H1 (cell line): ENCODE measurements at regions not wholly inside any gene's neighbourhood (a gene's known extent, or its start where the extent isn't known, plus 50 kb on each side); places are given as distances from the start of the nearest gene placed in this dataset.

ENCODE experiments used
- CTCF ChIA-PET: fragments of 300-600 bp; sonication (Branson Sonifier 250); formaldehyde crosslinking; loops from one replicate; lab custom pipeline; 2021; ENCODE audit not compliant: partially characterized antibody; lab: Charles Lee
- POLR2A ChIA-PET: fragments of 300-600 bp; sonication (Branson Sonifier 250); formaldehyde crosslinking; loops from one replicate; lab custom pipeline; 2021; ENCODE audit warnings: inconsistent platforms; ENCODE audit not compliant: partially characterized antibody; lab: Charles Lee
- DNase-seq, 2 experiments: peaks; one replicate each; pipeline versions ENCODE4 v3.0.0 to v3.0.0-alpha.2; 2010 to 2022; ENCODE audit warnings: low spot score in 2 of 2, low read depth in 1 of 2, mixed read lengths in 1 of 2
- FAIRE-seq: peaks from 2 replicates; lab custom pipeline; 2011; peaks lifted over from hg19 to GRCh38; lab: Jason Lieb, UNC
- H2AFZ ChIP-seq: 2 replicates; pipeline ENCODE4 v1.8.1; 2012; ENCODE audit warnings: low read length, inconsistent platforms
- H2AK5ac ChIP-seq: 2 replicates; pipeline ENCODE4 v1.6.1; 2013; ENCODE audit warnings: low read depth, low read length
- H2BK120ac ChIP-seq: replicated peaks from 2 replicates; pipeline ENCODE3; 2013; ENCODE audit warnings: low read depth, low read length, inconsistent platforms
- H2BK12ac ChIP-seq: 2 replicates; pipeline ENCODE4 v1.6.1; 2013; ENCODE audit warnings: low read depth, low read length
- H2BK15ac ChIP-seq: 2 replicates; pipeline ENCODE4 v1.6.1; 2013; ENCODE audit warnings: low read length
- H2BK20ac ChIP-seq: 2 replicates; pipeline ENCODE4 v1.6.1; 2013; ENCODE audit warnings: low read length
- H2BK5ac ChIP-seq: 2 replicates; pipeline ENCODE4 v1.6.1; 2013; ENCODE audit warnings: low read depth, low read length
- H3K14ac ChIP-seq: 2 replicates; pipeline ENCODE4 v1.6.1; 2013; ENCODE audit warnings: inconsistent platforms; ENCODE audit not compliant: insufficient read length
- H3K18ac ChIP-seq: 2 replicates; pipeline ENCODE4 v1.6.1; 2013; ENCODE audit warnings: low read length; ENCODE audit errors: extremely low read depth
- H3K23ac ChIP-seq: 2 replicates; pipeline ENCODE4 v1.6.1; 2013; ENCODE audit warnings: inconsistent platforms; ENCODE audit not compliant: insufficient read length
- H3K23me2 ChIP-seq: 2 replicates; pipeline ENCODE4 v1.6.1; 2013; ENCODE audit warnings: low read depth, low read length
- H3K27ac ChIP-seq: 2 replicates; pipeline ENCODE4 v1.6.1; 2011; ENCODE audit warnings: low read depth, low read length, inconsistent platforms
- H3K27me3 ChIP-seq, 4 experiments: replicated peaks in 1 of 4; 1 replicate in 1 of 4; 2 replicates in 3 of 4; pipeline versions ENCODE4 v1.6.1 to v1.8.1; 2011 to 2013; ENCODE audit warnings: low read length in 3 of 4, mild to moderate bottlenecking in 3 of 4, inconsistent platforms in 2 of 4, mixed read lengths in 2 of 4, moderate library complexity in 1 of 4; ENCODE audit not compliant: control insufficient read depth in 3 of 4, insufficient read depth in 3 of 4; ENCODE audit errors: extremely low read depth in 1 of 4
- H3K36me3 ChIP-seq, 4 experiments: 2 replicates each; pipeline versions ENCODE4 v1.6.1 to v1.8.1; 2011 to 2013; ENCODE audit warnings: mild to moderate bottlenecking in 4 of 4, low read length in 3 of 4, moderate library complexity in 2 of 4, control low read depth in 1 of 4, inconsistent platforms in 1 of 4; ENCODE audit not compliant: insufficient read depth in 4 of 4, control insufficient read depth in 2 of 4
- H3K4ac ChIP-seq: replicated peaks from 2 replicates; pipeline ENCODE3; 2013; ENCODE audit warnings: low read length, low read depth, mixed read lengths, inconsistent platforms; ENCODE audit not compliant: insufficient read length
- H3K4me1 ChIP-seq, 4 experiments: replicated peaks in 1 of 4; 1 replicate in 1 of 4; 2 replicates in 3 of 4; pipeline versions ENCODE4 v1.6.1 to v1.8.1; 2011 to 2013; ENCODE audit warnings: low read length in 3 of 4, inconsistent platforms in 2 of 4, mixed read lengths in 1 of 4; ENCODE audit not compliant: insufficient read depth in 4 of 4, control insufficient read depth in 3 of 4
- H3K4me2 ChIP-seq, 2 experiments: 2 replicates each; pipeline versions ENCODE4 v1.6.1 to v1.8.1; 2011 to 2013; ENCODE audit warnings: low read depth in 2 of 2, low read length in 2 of 2, control low read depth in 1 of 2, inconsistent platforms in 1 of 2, mild to moderate bottlenecking in 1 of 2; ENCODE audit not compliant: insufficient read depth in 1 of 2
- H3K4me3 ChIP-seq, 4 experiments: fragments of 200-600, 300-600 bp in 1 of 4; sonication (generic), shearing (Covaris generic), sonication (Bioruptor Twin) in 1 of 4; 2 replicates each; pipeline versions ENCODE4 v1.5.1 to v1.8.1; 2011 to 2016; ENCODE audit warnings: low read length in 4 of 4, low read depth in 3 of 4, control low read depth in 2 of 4, inconsistent platforms in 2 of 4, mild to moderate bottlenecking in 2 of 4, mixed read lengths in 1 of 4, moderate library complexity in 1 of 4; ENCODE audit not compliant: insufficient read depth in 2 of 4; ENCODE audit errors: extremely low read depth in 1 of 4
- H3K56ac ChIP-seq: replicated peaks from 2 replicates; pipeline ENCODE3; 2013; ENCODE audit warnings: low read depth, mild to moderate bottlenecking, mixed read lengths, low read length, inconsistent platforms; ENCODE audit not compliant: insufficient read length
- H3K79me1 ChIP-seq: 2 replicates; pipeline ENCODE4 v1.6.1; 2013; ENCODE audit warnings: low read depth, low read length, control low read depth
- H3K79me2 ChIP-seq, 2 experiments: 2 replicates each; pipeline versions ENCODE4 v1.6.1 to v1.8.1; 2012 to 2013; ENCODE audit warnings: low read length in 2 of 2, mild to moderate bottlenecking in 2 of 2, inconsistent platforms in 1 of 2; ENCODE audit not compliant: insufficient read depth in 2 of 2, control insufficient read depth in 1 of 2
- H3K9ac ChIP-seq, 4 experiments: replicated peaks in 1 of 4; 1 replicate in 1 of 4; 2 replicates in 3 of 4; pipeline versions ENCODE4 v1.6.1 to v1.8.1; 2011 to 2013; ENCODE audit warnings: low read depth in 3 of 4, low read length in 3 of 4, control low read depth in 2 of 4, mild to moderate bottlenecking in 2 of 4, moderate library complexity in 2 of 4, inconsistent platforms in 1 of 4; ENCODE audit errors: extremely low read depth in 1 of 4
- H3K9me3 ChIP-seq, 2 experiments: 2 replicates each; pipeline versions ENCODE4 v1.6.1 to v1.8.1; 2012 to 2013; ENCODE audit warnings: mild to moderate bottlenecking in 2 of 2, moderate library complexity in 2 of 2, control low read depth in 1 of 2, inconsistent platforms in 1 of 2, low read depth in 1 of 2, low read length in 1 of 2, mixed read lengths in 1 of 2; ENCODE audit not compliant: insufficient read depth in 2 of 2
- H4K20me1 ChIP-seq, 2 experiments: replicated peaks in 1 of 2; 2 replicates each; pipeline versions ENCODE3 to v1.8.1; 2011 to 2013; ENCODE audit warnings: inconsistent platforms in 2 of 2, low read length in 2 of 2, mild to moderate bottlenecking in 1 of 2; ENCODE audit not compliant: insufficient read depth in 2 of 2, control insufficient read depth in 1 of 2
- H4K5ac ChIP-seq: 2 replicates; pipeline ENCODE4 v1.6.1; 2013; ENCODE audit warnings: low read length, low read depth, mixed read lengths, inconsistent platforms; ENCODE audit not compliant: insufficient read length
- H4K8ac ChIP-seq: 2 replicates; pipeline ENCODE4 v1.8.0; 2013; ENCODE audit warnings: mild to moderate bottlenecking, moderate library complexity, low read length, inconsistent platforms; ENCODE audit not compliant: insufficient read depth; ENCODE audit errors: extremely low read depth
- H4K91ac ChIP-seq: replicated peaks from 2 replicates; pipeline ENCODE3; 2013; ENCODE audit warnings: low read length, mixed read lengths, inconsistent platforms; ENCODE audit not compliant: insufficient read length
- GABPA ChIP-seq: IDR thresholded peaks from 2 replicates; pipeline ENCODE4 v1.6.1; 2011; ENCODE audit warnings: mild to moderate bottlenecking, low read length, moderate library complexity, borderline replicate concordance; ENCODE audit not compliant: insufficient read depth
- GTF2F1 ChIP-seq: IDR thresholded peaks from 2 replicates; pipeline ENCODE4 v1.6.1; 2012; ENCODE audit warnings: low read depth, low read length, improper control_type of control experiment, borderline replicate concordance
- RAD21 ChIP-seq, 2 experiments: IDR thresholded peaks in 1 of 2; conservative IDR thresholded peaks in 1 of 2; 2 replicates each; pipeline ENCODE4 v1.6.1; 2011; ENCODE audit warnings: low read depth in 2 of 2, low read length in 2 of 2, improper control_type of control experiment in 1 of 2, inconsistent platforms in 1 of 2, mild to moderate bottlenecking in 1 of 2, moderate library complexity in 1 of 2
- RBBP5 ChIP-seq: IDR thresholded peaks from 2 replicates; pipeline ENCODE4 v1.7.1; 2012; ENCODE audit warnings: low read depth, mild to moderate bottlenecking, inconsistent platforms, low read length, moderate library complexity, borderline replicate concordance
- RNF2 ChIP-seq: fragments of 200-900, 300-1000 bp; sonication (generic); IDR thresholded peaks from 2 replicates; pipeline ENCODE4 v1.7.1; 2016; ENCODE audit warnings: borderline replicate concordance, low read depth, mild to moderate bottlenecking, antibody characterized with exemption, low read length; ENCODE audit not compliant: poor library complexity, severe bottlenecking; ENCODE audit errors: missing control alignments
- RXRA ChIP-seq: IDR thresholded peaks from 2 replicates; pipeline ENCODE4 v1.6.1; 2011; ENCODE audit warnings: low read depth, mild to moderate bottlenecking, low read length, moderate library complexity; ENCODE audit not compliant: insufficient read depth
- SAP30 ChIP-seq: fragments of 300-600 bp; sonication (generic); IDR thresholded peaks from 2 replicates; pipeline ENCODE4 v1.7.1; 2012; ENCODE audit warnings: low read length, moderate library complexity, mild to moderate bottlenecking, inconsistent platforms; ENCODE audit not compliant: insufficient read depth, insufficient replicate concordance
- SIX5 ChIP-seq: IDR thresholded peaks from 2 replicates; pipeline ENCODE4 v1.6.1; 2011; ENCODE audit warnings: mild to moderate bottlenecking, low read depth, low read length
- YY1 ChIP-seq: IDR thresholded peaks from 2 replicates; pipeline ENCODE4 v1.6.1; 2011; ENCODE audit warnings: low read depth, mild to moderate bottlenecking, low read length
- ZNF274 ChIP-seq: IDR thresholded peaks from 2 replicates; pipeline ENCODE4 v1.7.0; 2012; ENCODE audit warnings: low read length, borderline replicate concordance; ENCODE audit errors: extremely low read depth
- WGBS, 2 experiments: shearing (Covaris generic) in 1 of 2; methylation state at CpG; one replicate each; pipeline versions ENCODE4 v1.1.6 to v1.1.7; 2013 to 2015; ENCODE audit warnings: low lambda C conversion rate in 2 of 2, mixed read lengths in 2 of 2, inconsistent platforms in 1 of 2, low coverage in 1 of 2, missing lambda C conversion rate in 1 of 2; ENCODE audit not compliant: insufficient replicate concordance in 2 of 2, insufficient coverage in 1 of 2, insufficient read length in 1 of 2; ENCODE audit errors: extremely low coverage in 1 of 2, missing lambda C conversion rate in 1 of 2; 5-methylcytosine and 5-hydroxymethylcytosine counted together

DNA sequence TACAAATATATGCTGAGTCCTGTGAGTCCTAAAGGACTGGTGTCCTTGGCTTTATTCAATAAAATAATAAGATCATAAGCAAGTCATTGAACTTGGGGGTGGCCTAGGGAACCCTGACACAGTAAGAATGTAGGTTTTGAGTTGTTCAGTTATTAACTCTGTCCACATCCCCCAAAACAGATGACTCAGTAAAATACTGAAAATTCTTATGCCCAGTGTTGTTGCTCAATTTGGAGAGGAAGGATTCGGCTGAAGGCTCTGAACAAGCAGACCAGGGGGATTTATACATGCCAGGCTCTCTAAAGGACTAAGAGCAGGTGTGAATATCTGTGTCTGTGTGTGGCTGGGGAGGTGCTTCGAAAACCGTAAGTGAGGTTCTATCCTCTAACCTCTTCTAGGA, 173.7 kb downstream of the RMI1 start:
- FAIRE-seq (no peak), DNase-seq (no peak)
- peaks cover 0 to 6% (median 2%) of the 10 kb centered on the region in 4 experiments; a peak in 5 of 7 replicates for H3K4me1 ChIP-seq
- TF ChIP-seq GABPA (no peak), SIX5 (no peak), SAP30 (no peak), GTF2F1 (no peak), ZNF274 (no peak), YY1 (no peak), RAD21 (IDR thresholded peaks at IDR 0.05 in 1 of 2, conservative IDR thresholded peaks at IDR 0.05 in 1 of 2; ENCODE audit: low read depth in 2 of 2, low read length in 2 of 2) (no peak), RXRA (no peak), RNF2 (no peak), RBBP5 (no peak)
- 95% methylated on average over 3 of the region's 3 CpGs; no CpG with 5 or more reads in 1 of the 2 experiments for WGBS, 2 experiments
- POLR2A ChIA-PET = interaction anchor here (1.2 kb wide), 1 partner anchor 174 kb away, joined by 4 read pairs; the partner anchor contains the start of gene HNRNPK
- H2BK12ac ChIP-seq = no peak overlapping the region
- H3K79me2 ChIP-seq = no peaks in the 10 kb centered on the region
- no peak overlapping the region for H4K8ac ChIP-seq
- H3K23ac ChIP-seq = no peak overlapping the region
- H3K23me2 ChIP-seq = no peaks in the 10 kb centered on the region
- H2AFZ ChIP-seq = no peak overlapping the region
- no peaks in the 10 kb centered on the region for H3K79me1 ChIP-seq
- H3K18ac ChIP-seq = no peak overlapping the region
- H3K4me3 ChIP-seq = no peak overlapping the region
- no peak overlapping the region for H3K27ac ChIP-seq
- no peaks in the 10 kb centered on the region for H3K9me3 ChIP-seq
- H2BK20ac ChIP-seq = no peak overlapping the region
- no peaks in the 10 kb centered on the region for H3K36me3 ChIP-seq
- CTCF ChIA-PET = interaction anchor here (1.1 to 2.0 kb wide), 2 partner anchors 19 to 217 kb away, joined by 4 to 7 read pairs; no protein-coding TSS in a partner anchor
- no peak overlapping the region for H3K14ac ChIP-seq
- no peak overlapping the region for H3K56ac ChIP-seq
- H3K27me3 ChIP-seq = peaks cover 3 to 47% (median 32%) of the 10 kb centered on the region in 4 experiments
- H4K91ac ChIP-seq = no peak overlapping the region
- H4K20me1 ChIP-seq = peaks cover 5% of the 10 kb centered on the region in 2 experiments
- H2AK5ac ChIP-seq = no peak overlapping the region
- H4K5ac ChIP-seq = no peak overlapping the region
- H2BK5ac ChIP-seq = no peak overlapping the region
- no peak overlapping the region for H3K4ac ChIP-seq
- H2BK120ac ChIP-seq = no peak overlapping the region
- H3K4me2 ChIP-seq = no peak overlapping the region
- no peak overlapping the region for H3K9ac ChIP-seq
- H2BK15ac ChIP-seq = no peak overlapping the region
